Mesendoderm (in vitro differentiated cells): ENCODE measurements at regions not wholly inside any gene's neighbourhood (a gene's known extent, or its start where the extent isn't known, plus 50 kb on each side); places are given as distances from the start of the nearest gene placed in this dataset.

Source experiments
- DNase-seq: peaks from one replicate; pipeline ENCODE4 v3.0.0; 2013
- H2AK5ac ChIP-seq: 2 replicates; pipeline ENCODE4 v1.6.1; 2013; ENCODE audit warnings: low read length, inconsistent platforms
- H2BK120ac ChIP-seq: 2 replicates; pipeline ENCODE4 v1.6.1; 2013; ENCODE audit warnings: low read depth, mild to moderate bottlenecking, low read length, moderate library complexity, mixed read lengths
- H2BK15ac ChIP-seq: replicated peaks from 2 replicates; pipeline ENCODE4 v1.6.1; 2013; ENCODE audit warnings: low read depth, mild to moderate bottlenecking, moderate library complexity
- H2BK5ac ChIP-seq: 2 replicates; pipeline ENCODE4 v1.6.1; 2013; ENCODE audit warnings: low read length, inconsistent platforms
- H3K18ac ChIP-seq: 2 replicates; pipeline ENCODE4 v1.6.1; 2013; ENCODE audit warnings: mild to moderate bottlenecking, low read length, mixed read lengths
- H3K23ac ChIP-seq: one replicate; pipeline ENCODE4 v1.6.1; 2013; ENCODE audit warnings: low read length
- H3K27ac ChIP-seq: 2 replicates; pipeline ENCODE4 v1.5.1; 2013; ENCODE audit warnings: low read depth, mild to moderate bottlenecking, inconsistent platforms, low read length, moderate library complexity
- H3K27me3 ChIP-seq: 2 replicates; pipeline ENCODE4 v1.6.1; 2013; ENCODE audit warnings: low read length, control low read depth, mild to moderate bottlenecking, inconsistent platforms; ENCODE audit not compliant: insufficient read depth, poor library complexity
- H3K36me3 ChIP-seq: 2 replicates; pipeline ENCODE4 v1.6.1; 2013; ENCODE audit warnings: low read length, inconsistent platforms; ENCODE audit not compliant: control insufficient read depth, insufficient read depth
- H3K4ac ChIP-seq: one replicate; pipeline ENCODE4 v1.6.1; 2013; ENCODE audit warnings: low read depth, mild to moderate bottlenecking, low read length, moderate library complexity
- H3K4me1 ChIP-seq: 2 replicates; pipeline ENCODE4 v1.6.1; 2013; ENCODE audit warnings: low read depth, low read length, inconsistent platforms; ENCODE audit not compliant: control insufficient read depth
- H3K4me2 ChIP-seq: 2 replicates; pipeline ENCODE4 v1.6.1; 2013; ENCODE audit warnings: low read length
- H3K4me3 ChIP-seq: 2 replicates; pipeline ENCODE4 v1.5.1; 2013; ENCODE audit warnings: mild to moderate bottlenecking, low read length
- H3K56ac ChIP-seq: one replicate; pipeline ENCODE4 v1.6.1; 2013; ENCODE audit warnings: low read length
- H3K79me1 ChIP-seq: 2 replicates; pipeline ENCODE4 v1.6.1; 2013; ENCODE audit warnings: low read length, inconsistent platforms
- H3K79me2 ChIP-seq: 2 replicates; pipeline ENCODE4 v1.6.1; 2013; ENCODE audit warnings: mild to moderate bottlenecking, low read length; ENCODE audit not compliant: control insufficient read depth, insufficient read depth
- H3K9ac ChIP-seq: 2 replicates; pipeline ENCODE4 v1.6.1; 2013; ENCODE audit warnings: low read length, inconsistent platforms
- H4K5ac ChIP-seq: one replicate; pipeline ENCODE4 v1.6.1; 2013; ENCODE audit warnings: low read length
- H4K8ac ChIP-seq: one replicate; pipeline ENCODE4 v1.6.1; 2013; ENCODE audit warnings: low read depth, mild to moderate bottlenecking, control low read depth, low read length, moderate library complexity
- WGBS: extraction: QIAGEN DNeasy Blood & Tissue Kit; methylation state at CpG from one replicate; pipeline ENCODE4 v1.1.7; 2013; ENCODE audit warnings: low lambda C conversion rate, missing lambda C conversion rate; ENCODE audit not compliant: insufficient coverage; ENCODE audit errors: extremely low coverage; 5-methylcytosine and 5-hydroxymethylcytosine counted together

DNA sequence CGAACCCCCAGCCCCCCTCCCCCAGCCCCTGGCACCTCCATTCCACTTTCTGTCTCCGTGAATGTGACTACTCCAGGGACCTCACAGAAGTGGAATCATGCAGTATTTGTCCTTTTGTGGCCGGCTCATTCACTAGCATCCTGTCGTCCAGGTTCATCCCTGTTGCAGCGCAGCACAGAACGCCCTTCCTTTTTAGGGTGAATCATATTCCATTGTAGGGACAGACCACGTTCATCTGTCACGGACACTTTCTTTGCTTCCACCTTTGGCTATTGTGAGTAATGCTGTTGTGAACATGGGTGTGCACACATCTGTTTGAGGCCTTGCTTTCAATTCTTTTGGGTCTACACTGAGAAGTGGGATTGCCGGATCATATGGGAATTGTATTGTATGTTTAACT, 148.9 kb upstream of the IQSEC1 start:
- no peak overlapping the region for H2BK15ac ChIP-seq
- no peaks in the 10 kb centered on the region for H3K4me1 ChIP-seq
- DNase-seq: no peak
- no peaks in the 10 kb centered on the region for H3K36me3 ChIP-seq
- H3K18ac ChIP-seq: no peak overlapping the region
- WGBS: no CpG with 5 or more reads among the region's 9 CpGs
- no peak overlapping the region for H3K27ac ChIP-seq
- no peak overlapping the region for H2AK5ac ChIP-seq
- H3K4me3 ChIP-seq: no peak overlapping the region
- no peaks in the 10 kb centered on the region for H3K79me2 ChIP-seq
- H4K8ac ChIP-seq: no peak overlapping the region
- no peak overlapping the region for H2BK5ac ChIP-seq
- no peaks in the 10 kb centered on the region for H3K79me1 ChIP-seq
- no peak overlapping the region for H3K9ac ChIP-seq
- H3K4me2 ChIP-seq: no peak overlapping the region
- no peak overlapping the region for H3K4ac ChIP-seq
- H2BK120ac ChIP-seq: no peak overlapping the region
- no peak overlapping the region for H3K56ac ChIP-seq
- H4K5ac ChIP-seq: no peak overlapping the region
- H3K27me3 ChIP-seq: no peaks in the 10 kb centered on the region
- H3K23ac ChIP-seq: no peak overlapping the region

GRCh38 chr3:13221491-13222061, 148.3 kb upstream of the IQSEC1 start:
- H3K18ac ChIP-seq: no peak overlapping the region
- DNase-seq: no peak
- H2BK120ac ChIP-seq: no peak overlapping the region
- H3K27ac ChIP-seq: no peak overlapping the region
- H3K36me3 ChIP-seq: no peaks in the 10 kb centered on the region
- no peak overlapping the region for H3K4ac ChIP-seq
- no peaks in the 10 kb centered on the region for H3K79me2 ChIP-seq
- no peak overlapping the region for H2BK15ac ChIP-seq
- H2AK5ac ChIP-seq: no peak overlapping the region
- no peak overlapping the region for H3K4me3 ChIP-seq
- H3K4me1 ChIP-seq: no peaks in the 10 kb centered on the region
- no peak overlapping the region for H3K56ac ChIP-seq
- H3K27me3 ChIP-seq: no peaks in the 10 kb centered on the region
- no peaks in the 10 kb centered on the region for H3K79me1 ChIP-seq
- no peak overlapping the region for H3K23ac ChIP-seq
- H3K9ac ChIP-seq: no peak overlapping the region
- no peak overlapping the region for H3K4me2 ChIP-seq
- no peak overlapping the region for H4K5ac ChIP-seq
- no CpG with 5 or more reads among the region's 17 CpGs for WGBS
- no peak overlapping the region for H4K8ac ChIP-seq
- H2BK5ac ChIP-seq: no peak overlapping the region

GRCh38 chr3:13220991-13221390, 147.8 kb upstream of the IQSEC1 start:
- Histone ChIP-seq H3K36me3 (no peaks in the 10 kb centered on the region), H2AK5ac (no peak overlapping the region), H2BK15ac (no peak overlapping the region), H4K5ac (no peak overlapping the region), H3K27me3 (no peaks in the 10 kb centered on the region), H3K79me2 (no peaks in the 10 kb centered on the region), H3K4me3 (no peak overlapping the region), H3K56ac (no peak overlapping the region), H3K79me1 (no peaks in the 10 kb centered on the region), H3K4me1 (no peaks in the 10 kb centered on the region), H3K4ac (no peak overlapping the region), H3K23ac (no peak overlapping the region), H3K4me2 (no peak overlapping the region), H4K8ac (no peak overlapping the region), H3K18ac (no peak overlapping the region), H2BK120ac (no peak overlapping the region), H3K27ac (no peak overlapping the region), H3K9ac (no peak overlapping the region), H2BK5ac (no peak overlapping the region)
- DNase-seq: no peak
- no CpG with 5 or more reads among the region's 8 CpGs for WGBS

DNA sequence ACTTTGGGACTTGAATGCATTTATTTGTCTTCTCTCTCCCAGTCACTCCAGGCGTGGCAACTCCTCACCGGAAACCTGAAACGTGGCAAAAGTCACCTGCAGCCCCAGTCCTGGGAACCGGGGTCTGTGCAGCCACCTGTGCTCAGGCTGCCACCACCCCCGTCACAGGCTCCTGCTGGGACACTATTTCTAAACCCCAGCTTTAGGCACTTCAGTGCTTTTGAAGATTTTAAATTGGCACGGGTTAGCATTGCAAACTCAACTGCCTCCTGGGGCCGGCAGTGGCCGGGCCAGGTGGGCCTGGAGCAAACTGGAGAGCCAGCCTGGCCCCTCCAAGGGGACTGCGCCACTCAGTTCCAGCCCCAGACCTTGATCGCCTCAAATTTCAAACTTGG, 146.7 kb upstream of the IQSEC1 start:
- no peaks in the 10 kb centered on the region for H3K79me2 ChIP-seq
- H3K4me1 ChIP-seq: no peaks in the 10 kb centered on the region
- DNase-seq: no peak
- H3K4me3 ChIP-seq: no peak overlapping the region
- H3K27me3 ChIP-seq: no peaks in the 10 kb centered on the region
- no peak overlapping the region for H3K56ac ChIP-seq
- no peak overlapping the region for H3K18ac ChIP-seq
- no peaks in the 10 kb centered on the region for H3K79me1 ChIP-seq
- no peak overlapping the region for H4K8ac ChIP-seq
- no CpG with 5 or more reads among the region's 10 CpGs for WGBS
- H2AK5ac ChIP-seq: no peak overlapping the region
- H2BK5ac ChIP-seq: no peak overlapping the region
- H3K4ac ChIP-seq: no peak overlapping the region
- no peak overlapping the region for H4K5ac ChIP-seq
- H3K4me2 ChIP-seq: no peak overlapping the region
- H3K9ac ChIP-seq: no peak overlapping the region
- no peak overlapping the region for H2BK120ac ChIP-seq
- H3K36me3 ChIP-seq: no peaks in the 10 kb centered on the region
- no peak overlapping the region for H3K23ac ChIP-seq
- no peak overlapping the region for H2BK15ac ChIP-seq
- no peak overlapping the region for H3K27ac ChIP-seq

DNA sequence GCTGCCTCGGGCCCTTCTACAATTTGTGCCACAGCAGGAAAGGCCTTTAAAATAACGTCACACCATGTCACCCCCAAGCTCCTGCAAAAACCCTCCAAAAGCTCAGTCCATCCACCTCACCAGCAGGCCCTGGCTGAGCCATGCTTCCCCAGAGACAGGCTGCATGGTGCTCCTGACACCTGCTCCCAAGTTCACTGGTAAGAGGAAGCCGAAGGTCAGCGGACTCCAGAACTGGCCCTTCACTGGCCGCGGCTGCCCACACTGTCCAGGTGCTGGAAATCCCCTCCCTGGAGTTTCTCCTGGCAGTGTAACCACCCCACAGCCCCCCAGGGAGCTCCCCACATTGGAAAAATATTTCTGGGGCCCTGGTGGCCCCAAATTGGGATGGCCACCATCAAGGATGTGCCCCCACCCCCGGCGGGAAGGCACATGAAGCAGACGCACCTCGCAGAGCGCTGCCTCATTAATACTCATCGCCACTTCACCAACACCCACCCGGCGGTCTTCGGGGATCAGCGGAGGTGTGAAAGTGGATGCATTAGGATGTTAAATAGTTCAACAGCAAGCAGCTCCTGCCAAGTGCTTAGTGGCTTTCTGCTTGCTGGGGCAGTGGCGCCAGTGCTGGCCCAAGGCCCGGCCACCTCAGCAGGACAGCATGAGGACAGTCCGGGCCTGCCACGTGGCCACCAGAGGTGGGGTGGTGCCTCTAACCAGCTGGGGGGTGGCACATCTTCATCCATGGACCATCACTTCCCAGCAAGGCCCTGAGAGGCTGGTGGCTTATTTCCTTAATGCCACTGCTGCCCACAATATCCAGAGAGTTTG, 146.1 kb upstream of the IQSEC1 start:
- Histone ChIP-seq H3K27ac (no peak overlapping the region), H3K79me1 (no peaks in the 10 kb centered on the region), H4K5ac (no peak overlapping the region), H2AK5ac (no peak overlapping the region), H2BK120ac (no peak overlapping the region), H3K36me3 (no peaks in the 10 kb centered on the region), H3K18ac (no peak overlapping the region), H3K79me2 (no peaks in the 10 kb centered on the region), H2BK5ac (no peak overlapping the region), H3K4me1 (no peaks in the 10 kb centered on the region), H3K4ac (no peak overlapping the region), H3K27me3 (no peaks in the 10 kb centered on the region), H2BK15ac (no peak overlapping the region), H3K4me2 (no peak overlapping the region), H3K9ac (no peak overlapping the region), H3K4me3 (no peak overlapping the region), H4K8ac (no peak overlapping the region), H3K23ac (no peak overlapping the region), H3K56ac (no peak overlapping the region)
- no peak for DNase-seq
- WGBS: no CpG with 5 or more reads among the region's 20 CpGs

GRCh38 chr3:13218541-13218908, 145.3 kb upstream of the IQSEC1 start:
- no peak overlapping the region for H2BK5ac ChIP-seq
- no peak overlapping the region for H4K5ac ChIP-seq
- no peak overlapping the region for H3K9ac ChIP-seq
- no peaks in the 10 kb centered on the region for H3K79me1 ChIP-seq
- no peaks in the 10 kb centered on the region for H3K27me3 ChIP-seq
- no peak overlapping the region for H3K23ac ChIP-seq
- no peak overlapping the region for H3K4ac ChIP-seq
- H2AK5ac ChIP-seq: no peak overlapping the region
- H2BK15ac ChIP-seq: no peak overlapping the region
- H3K36me3 ChIP-seq: no peaks in the 10 kb centered on the region
- no CpG with 5 or more reads among the region's 4 CpGs for WGBS
- H3K4me1 ChIP-seq: no peaks in the 10 kb centered on the region
- H3K4me2 ChIP-seq: no peak overlapping the region
- no peak overlapping the region for H4K8ac ChIP-seq
- H3K56ac ChIP-seq: no peak overlapping the region
- H3K79me2 ChIP-seq: no peaks in the 10 kb centered on the region
- no peak overlapping the region for H3K27ac ChIP-seq
- no peak for DNase-seq
- H2BK120ac ChIP-seq: no peak overlapping the region
- no peak overlapping the region for H3K4me3 ChIP-seq
- no peak overlapping the region for H3K18ac ChIP-seq
